OCI-LY7 (cell line): ENCODE measurements at regions not wholly inside any gene's neighbourhood (a gene's known extent, or its start where the extent isn't known, plus 50 kb on each side); places are given as distances from the start of the nearest gene placed in this dataset.

Experiments
- BruUV-seq: library from RNA; stranded (reverse); fragments of 400-500 nt; replicated peaks from 2 replicates; lab custom pipeline; 2021; lab: Mats Ljungman, UMichigan
- CTCF ChIA-PET: fragments of 300-600 bp; sonication (Branson Sonifier 250); formaldehyde crosslinking; loops from one replicate; lab custom pipeline; 2022; ENCODE audit warnings: antibody characterized with exemption; ENCODE audit not compliant: unreplicated experiment; lab: Charles Lee
- POLR2A ChIA-PET: fragments of 300-600 bp; sonication (Branson Sonifier 250); formaldehyde crosslinking; loops from one replicate; lab custom pipeline; 2022; ENCODE audit warnings: antibody characterized with exemption; lab: Charles Lee
- DNase-seq: peaks from one replicate; pipeline ENCODE4 v3.0.0-alpha.2; 2015; ENCODE audit warnings: low spot score
- H2AFZ ChIP-seq: fragments of 200-600 bp; sonication (generic), shearing (Covaris generic); 2 replicates; pipeline ENCODE4 v1.6.1; 2014; ENCODE audit warnings: mild to moderate bottlenecking, antibody characterized with exemption, low read length, moderate library complexity
- H3K27ac ChIP-seq: fragments of 200-600 bp; sonication (generic); 2 replicates; pipeline ENCODE4 v1.5.1; 2014; ENCODE audit warnings: mixed run types, low read depth, mild to moderate bottlenecking, moderate library complexity, low read length, inconsistent platforms; ENCODE audit not compliant: poor library complexity, severe bottlenecking
- H3K36me3 ChIP-seq: fragments of 200-600 bp; sonication (generic); 2 replicates; pipeline ENCODE4 v1.6.1; 2014; ENCODE audit warnings: mild to moderate bottlenecking, antibody characterized with exemption, low read length, moderate library complexity, mixed read lengths; ENCODE audit not compliant: insufficient read depth
- H3K4me1 ChIP-seq: fragments of 200-600 bp; sonication (generic); 2 replicates; pipeline ENCODE4 v1.5.1; 2014; ENCODE audit warnings: mild to moderate bottlenecking, low read length; ENCODE audit not compliant: insufficient read depth, poor library complexity, severe bottlenecking
- H3K4me2 ChIP-seq: fragments of 200-600 bp; sonication (generic); 2 replicates; pipeline ENCODE4 v1.6.1; 2014; ENCODE audit warnings: mild to moderate bottlenecking, low read length
- H3K4me3 ChIP-seq: fragments of 200-600 bp; sonication (generic); 2 replicates; pipeline ENCODE4 v1.5.1; 2014; ENCODE audit warnings: mild to moderate bottlenecking, low read depth, low read length; ENCODE audit not compliant: poor library complexity, severe bottlenecking
- H3K79me2 ChIP-seq: fragments of 200-600 bp; sonication (generic); 2 replicates; pipeline ENCODE4 v1.6.1; 2016; ENCODE audit warnings: low read depth, mild to moderate bottlenecking, low read length, moderate library complexity, mixed read lengths; ENCODE audit not compliant: insufficient read depth
- H3K9me2 ChIP-seq: fragments of 200-600 bp; sonication (generic); 2 replicates; pipeline ENCODE4 v1.6.1; 2016; ENCODE audit warnings: mild to moderate bottlenecking, low read length, mixed read lengths; ENCODE audit not compliant: insufficient read depth
- H3K9me3 ChIP-seq: fragments of 200-600 bp; sonication (generic); 2 replicates; pipeline ENCODE4 v1.6.1; 2014; ENCODE audit warnings: mild to moderate bottlenecking, mixed run types, low read length, mixed read lengths
- H4K20me1 ChIP-seq: fragments of 200-600 bp; sonication (generic); 2 replicates; pipeline ENCODE4 v1.6.1; 2014; ENCODE audit warnings: mild to moderate bottlenecking, antibody characterized with exemption, low read length, moderate library complexity, mixed read lengths; ENCODE audit not compliant: insufficient read depth
- EZH2phosphoT487 ChIP-seq: fragments of 200-600 bp; sonication (generic); IDR thresholded peaks from 2 replicates; pipeline ENCODE4 v1.6.1; 2018; ENCODE audit warnings: low read depth, borderline replicate concordance, mild to moderate bottlenecking, mixed run types, antibody characterized with exemption, low read length, moderate library complexity, mixed read lengths
- intact Hi-C: fragments of 100-400 bp; cut with micrococcal nuclease; formaldehyde crosslinking; loops from one replicate; pipeline ENCODE4 v1.10.0; 2022; ENCODE audit not compliant: unreplicated experiment
- TF ChIP-seq, protein P1 (sequence below): fragments of 200-600 bp; sonication (generic); conservative IDR thresholded peaks from 2 replicates; pipeline ENCODE4 v1.5.1; 2014; ENCODE audit warnings: mild to moderate bottlenecking, antibody characterized with exemption, low read length, moderate library complexity, mixed read lengths

GRCh38 chr12:124631681-124632256 lies 64.4 kb upstream of the NCOR2 start:
- no peak overlapping the region for H2AFZ ChIP-seq
- TF ChIP-seq, protein P1, sequence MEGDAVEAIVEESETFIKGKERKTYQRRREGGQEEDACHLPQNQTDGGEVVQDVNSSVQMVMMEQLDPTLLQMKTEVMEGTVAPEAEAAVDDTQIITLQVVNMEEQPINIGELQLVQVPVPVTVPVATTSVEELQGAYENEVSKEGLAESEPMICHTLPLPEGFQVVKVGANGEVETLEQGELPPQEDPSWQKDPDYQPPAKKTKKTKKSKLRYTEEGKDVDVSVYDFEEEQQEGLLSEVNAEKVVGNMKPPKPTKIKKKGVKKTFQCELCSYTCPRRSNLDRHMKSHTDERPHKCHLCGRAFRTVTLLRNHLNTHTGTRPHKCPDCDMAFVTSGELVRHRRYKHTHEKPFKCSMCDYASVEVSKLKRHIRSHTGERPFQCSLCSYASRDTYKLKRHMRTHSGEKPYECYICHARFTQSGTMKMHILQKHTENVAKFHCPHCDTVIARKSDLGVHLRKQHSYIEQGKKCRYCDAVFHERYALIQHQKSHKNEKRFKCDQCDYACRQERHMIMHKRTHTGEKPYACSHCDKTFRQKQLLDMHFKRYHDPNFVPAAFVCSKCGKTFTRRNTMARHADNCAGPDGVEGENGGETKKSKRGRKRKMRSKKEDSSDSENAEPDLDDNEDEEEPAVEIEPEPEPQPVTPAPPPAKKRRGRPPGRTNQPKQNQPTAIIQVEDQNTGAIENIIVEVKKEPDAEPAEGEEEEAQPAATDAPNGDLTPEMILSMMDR = no peak
- TF ChIP-seq EZH2phosphoT487 = no peak
- H4K20me1 ChIP-seq = no peaks in the 10 kb centered on the region
- no peaks in the 10 kb centered on the region for H3K9me2 ChIP-seq
- no peak overlapping the region for H3K4me2 ChIP-seq
- no peaks in the 10 kb centered on the region for H3K79me2 ChIP-seq
- no peak for DNase-seq
- no peak overlapping the region for H3K4me3 ChIP-seq
- ChIA-PET POLR2A (no interaction called here), CTCF (no interaction called here)
- no peaks in the 10 kb centered on the region for H3K4me1 ChIP-seq
- no peaks in the 10 kb centered on the region for H3K36me3 ChIP-seq
- H3K27ac ChIP-seq = no peak overlapping the region
- BruUV-seq = no TSS peak
- H3K9me3 ChIP-seq = no peaks in the 10 kb centered on the region
- intact Hi-C loops = no loop called here

DNA sequence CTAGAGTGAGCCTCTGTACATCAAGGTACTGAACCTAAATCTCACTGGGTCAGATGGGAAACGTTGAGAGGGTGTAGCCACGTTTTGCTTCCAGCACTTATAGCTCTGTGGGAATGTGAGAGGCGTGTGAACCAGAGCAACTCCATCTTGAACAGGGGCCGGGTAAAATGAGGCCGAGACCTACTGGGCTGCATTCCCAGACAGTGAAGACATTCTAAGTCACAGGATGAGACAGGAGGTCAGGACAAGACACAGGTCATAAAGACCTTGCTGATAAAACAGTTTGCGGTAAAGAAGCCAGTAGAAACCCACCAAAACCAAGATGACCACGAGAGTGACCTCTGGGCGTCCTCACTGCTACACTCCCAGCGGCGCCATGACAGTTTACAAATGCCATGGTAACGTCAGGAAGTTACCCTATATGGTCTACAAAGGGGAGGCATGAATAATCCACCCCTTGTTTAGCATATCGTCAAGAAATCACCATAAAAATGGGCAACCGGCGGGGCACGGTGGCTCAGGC lies 63.4 kb upstream of the NCOR2 start:
- Histone ChIP-seq H3K4me2 (no peak overlapping the region), H2AFZ (no peak overlapping the region), H3K4me1 (no peaks in the 10 kb centered on the region), H3K27ac (no peak overlapping the region), H4K20me1 (no peaks in the 10 kb centered on the region), H3K9me2 (no peaks in the 10 kb centered on the region), H3K36me3 (no peaks in the 10 kb centered on the region), H3K9me3 (no peaks in the 10 kb centered on the region), H3K4me3 (no peak overlapping the region), H3K79me2 (no peaks in the 10 kb centered on the region)
- POLR2A ChIA-PET = no interaction called here
- no peak for TF ChIP-seq EZH2phosphoT487
- TF ChIP-seq, protein P1 = no peak
- intact Hi-C loops = no loop called here
- no peak for DNase-seq
- CTCF ChIA-PET = no interaction called here
- BruUV-seq = no TSS peak

DNA sequence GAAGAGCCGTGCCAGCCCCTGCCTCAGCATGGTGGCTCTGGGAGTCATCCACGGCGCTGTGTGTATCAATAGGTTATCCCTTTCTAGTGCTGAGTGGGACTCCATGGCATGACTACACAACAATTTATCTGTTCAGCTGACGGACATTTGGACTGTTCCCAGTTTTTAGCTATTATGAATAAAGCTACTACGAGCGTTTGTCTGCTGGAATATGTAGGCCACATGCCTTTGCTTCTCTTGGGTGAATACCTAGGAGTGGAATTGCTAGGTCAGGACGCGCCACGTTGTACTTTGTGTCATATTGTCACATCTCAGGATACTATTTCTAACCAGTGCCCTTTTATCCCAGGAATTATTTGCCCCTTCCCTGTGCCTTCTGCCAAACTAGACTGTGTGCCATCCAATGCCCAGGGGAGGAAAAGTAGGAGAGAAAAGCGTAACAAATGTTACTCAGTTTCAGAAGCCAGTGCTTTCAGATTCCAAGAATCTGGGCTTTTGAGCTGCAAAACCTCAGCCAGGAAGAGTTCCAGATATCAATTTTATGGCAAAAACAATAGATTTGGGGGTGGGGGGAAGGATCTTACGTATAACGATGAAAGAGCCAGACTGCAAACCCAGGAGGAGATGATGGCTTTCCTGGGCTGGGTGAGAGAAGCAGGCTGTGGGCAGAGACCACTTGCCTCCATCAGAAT lies 62.5 kb upstream of the NCOR2 start:
- Histone ChIP-seq H3K9me2 (no peaks in the 10 kb centered on the region), H3K79me2 (no peaks in the 10 kb centered on the region), H3K4me2 (no peak overlapping the region), H3K27ac (no peak overlapping the region), H2AFZ (no peak overlapping the region), H3K4me1 (no peaks in the 10 kb centered on the region), H3K9me3 (no peaks in the 10 kb centered on the region), H4K20me1 (no peaks in the 10 kb centered on the region), H3K36me3 (no peaks in the 10 kb centered on the region), H3K4me3 (no peak overlapping the region)
- ChIA-PET CTCF (no interaction called here), POLR2A (no interaction called here)
- intact Hi-C loops = no loop called here
- no TSS peak for BruUV-seq
- no peak for DNase-seq
- TF ChIP-seq, protein P1 = no peak
- TF ChIP-seq EZH2phosphoT487 = no peak
